DOHH2 (cell line): ENCODE measurements at regions not wholly inside any gene's neighbourhood (a gene's known extent, or its start where the extent isn't known, plus 50 kb on each side); places are given as distances from the start of the nearest gene placed in this dataset.

Experiments used
- EZH2phosphoT487 ChIP-seq: fragments of 200-600 bp; sonication (generic); IDR thresholded peaks from 2 replicates; pipeline ENCODE4 v1.6.1; 2017; ENCODE audit warnings: borderline replicate concordance, mild to moderate bottlenecking, antibody characterized with exemption, low read length, moderate library complexity, mixed read lengths
- TF ChIP-seq, protein P1 (sequence below): fragments of 200-600 bp; sonication (generic); IDR thresholded peaks from one replicate; pipeline ENCODE4 v1.5.1; 2014; ENCODE audit warnings: antibody characterized with exemption, mild to moderate bottlenecking, low read depth, low read length; ENCODE audit not compliant: poor library complexity, severe bottlenecking

DNA sequence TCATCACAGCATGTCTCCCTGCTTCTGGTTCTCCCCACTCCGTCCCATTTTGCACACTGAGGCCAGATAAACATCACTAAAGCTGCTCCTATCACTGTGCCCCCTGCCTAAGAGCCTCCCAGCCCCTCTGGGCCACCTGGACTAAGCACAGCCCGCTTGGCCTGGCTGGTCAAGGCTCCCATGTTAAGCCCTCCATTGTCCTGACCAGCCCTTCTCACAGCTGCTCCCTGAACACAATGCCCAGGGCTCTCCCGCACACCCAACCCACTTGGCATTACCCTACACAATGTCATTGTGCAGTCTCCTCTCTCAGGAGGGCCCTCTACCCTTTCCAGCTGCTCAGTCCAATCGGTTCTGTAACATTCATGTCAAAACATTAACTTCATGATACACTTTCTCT, 133.4 kb downstream of the NUFIP1 start:
- TF ChIP-seq, protein P1, sequence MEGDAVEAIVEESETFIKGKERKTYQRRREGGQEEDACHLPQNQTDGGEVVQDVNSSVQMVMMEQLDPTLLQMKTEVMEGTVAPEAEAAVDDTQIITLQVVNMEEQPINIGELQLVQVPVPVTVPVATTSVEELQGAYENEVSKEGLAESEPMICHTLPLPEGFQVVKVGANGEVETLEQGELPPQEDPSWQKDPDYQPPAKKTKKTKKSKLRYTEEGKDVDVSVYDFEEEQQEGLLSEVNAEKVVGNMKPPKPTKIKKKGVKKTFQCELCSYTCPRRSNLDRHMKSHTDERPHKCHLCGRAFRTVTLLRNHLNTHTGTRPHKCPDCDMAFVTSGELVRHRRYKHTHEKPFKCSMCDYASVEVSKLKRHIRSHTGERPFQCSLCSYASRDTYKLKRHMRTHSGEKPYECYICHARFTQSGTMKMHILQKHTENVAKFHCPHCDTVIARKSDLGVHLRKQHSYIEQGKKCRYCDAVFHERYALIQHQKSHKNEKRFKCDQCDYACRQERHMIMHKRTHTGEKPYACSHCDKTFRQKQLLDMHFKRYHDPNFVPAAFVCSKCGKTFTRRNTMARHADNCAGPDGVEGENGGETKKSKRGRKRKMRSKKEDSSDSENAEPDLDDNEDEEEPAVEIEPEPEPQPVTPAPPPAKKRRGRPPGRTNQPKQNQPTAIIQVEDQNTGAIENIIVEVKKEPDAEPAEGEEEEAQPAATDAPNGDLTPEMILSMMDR = no peak
- TF ChIP-seq EZH2phosphoT487 = no peak
